HepG2 (cell line): ENCODE measurements at regions not wholly inside any gene's neighbourhood (a gene's known extent, or its start where the extent isn't known, plus 50 kb on each side); places are given as distances from the start of the nearest gene placed in this dataset.

ENCODE experiments used
- ATAC-seq: fragments of 200-7000 bp; cut with Tn5 transposase; 3 replicates; pipeline ENCODE4 v1.9.1; 2020; ENCODE audit warnings: mild to moderate bottlenecking, moderate library complexity
- BruUV-seq: library from RNA; stranded (reverse); fragments of 400-500 nt; replicated peaks from 2 replicates; lab custom pipeline; 2021; lab: Mats Ljungman, UMichigan
- CTCF ChIA-PET: fragments of 300-600 bp; formaldehyde crosslinking; extraction: SDS; loops from one replicate; lab custom pipeline; 2021; ENCODE audit warnings: low total read pairs, inconsistent platforms, low intra/inter-chr PET ratio; lab: Yijun Ruan, JAX
- POLR2A ChIA-PET: fragments of 350-600 bp; sonication (Branson Sonifier 250); formaldehyde crosslinking; loops from one replicate; lab custom pipeline; 2020; ENCODE audit warnings: antibody characterized with exemption, inconsistent platforms; lab: Yijun Ruan, JAX
- DNase-seq: peaks from one replicate; pipeline ENCODE4 v3.0.0-alpha.2; 2015; ENCODE audit warnings: low spot score
- FAIRE-seq: peaks from 3 replicates; lab custom pipeline; 2011; peaks lifted over from hg19 to GRCh38; lab: Jason Lieb, UNC
- H2AFZ ChIP-seq: one replicate; pipeline ENCODE4 v1.6.1; 2011; ENCODE audit warnings: low read length, inconsistent platforms
- H3K27ac ChIP-seq: fragments of 300-600 bp; 3 replicates; pipeline ENCODE4 v1.8.0; 2011; ENCODE audit warnings: mixed run types, mild to moderate bottlenecking, mixed read lengths, low read length, inconsistent platforms; ENCODE audit not compliant: insufficient read depth; ENCODE audit errors: extremely low read length
- H3K27me3 ChIP-seq, 2 experiments: fragments of 200-600 bp in 1 of 2; 2 replicates in 1 of 2; 3 replicates in 1 of 2; pipeline versions ENCODE4 v1.6.0 to v1.8.0; 2011; ENCODE audit warnings: low read length in 2 of 2, mild to moderate bottlenecking in 2 of 2, moderate library complexity in 2 of 2, inconsistent platforms in 1 of 2; ENCODE audit not compliant: insufficient read depth in 2 of 2, control insufficient read depth in 1 of 2
- H3K36me3 ChIP-seq, 2 experiments: fragments of 200-600 bp in 1 of 2; replicated peaks in 1 of 2; 2 replicates in 1 of 2; 3 replicates in 1 of 2; pipeline versions ENCODE4 v1.5.1 to v1.8.0; 2011; ENCODE audit warnings: low read length in 2 of 2, inconsistent platforms in 1 of 2; ENCODE audit not compliant: insufficient read depth in 2 of 2, control insufficient read depth in 1 of 2
- H3K4me1 ChIP-seq: 2 replicates; pipeline ENCODE4 v1.5.1; 2012; ENCODE audit warnings: low read length, inconsistent platforms; ENCODE audit not compliant: insufficient read depth
- H3K4me2 ChIP-seq: 2 replicates; pipeline ENCODE4 v1.6.0; 2011; ENCODE audit warnings: low read depth, low read length, inconsistent platforms
- H3K4me3 ChIP-seq, 3 experiments: fragments of 200-600 bp in 1 of 3; sonication (generic), shearing (Covaris generic) in 1 of 3; replicated peaks in 1 of 3; 2 replicates each; pipeline ENCODE4 v1.5.1; 2011 to 2016; ENCODE audit warnings: low read length in 3 of 3, inconsistent platforms in 2 of 3, low read depth in 2 of 3, mild to moderate bottlenecking in 2 of 3, control low read depth in 1 of 3, mixed read lengths in 1 of 3; ENCODE audit not compliant: insufficient read depth in 1 of 3
- H3K79me2 ChIP-seq: one replicate; pipeline ENCODE4 v1.6.1; 2011; ENCODE audit warnings: low read length, inconsistent platforms; ENCODE audit not compliant: insufficient read depth
- H3K9ac ChIP-seq: 2 replicates; pipeline ENCODE4 v1.6.0; 2011; ENCODE audit warnings: mild to moderate bottlenecking, low read depth, low read length, inconsistent platforms; ENCODE audit not compliant: insufficient read depth
- H3K9me3 ChIP-seq: 2 replicates; pipeline ENCODE4 v1.5.1; 2012; ENCODE audit warnings: mild to moderate bottlenecking, low read length
- H4K20me1 ChIP-seq: 2 replicates; pipeline ENCODE4 v1.6.0; 2011; ENCODE audit warnings: inconsistent platforms, mild to moderate bottlenecking, low read length, moderate library complexity; ENCODE audit not compliant: insufficient read depth
- AHDC1 ChIP-seq: sonication (generic); formaldehyde crosslinking; IDR thresholded peaks from 2 replicates; pipeline ENCODE4 v1.5.1; 2020; ENCODE audit warnings: mild to moderate bottlenecking, missing genetic modification reagents, borderline replicate concordance
- MTF2 ChIP-seq: sonication (generic); formaldehyde crosslinking; IDR thresholded peaks from 2 replicates; pipeline ENCODE4 v1.5.0; 2020; ENCODE audit warnings: missing genetic modification reagents, borderline replicate concordance
- NONO ChIP-seq, 2 experiments: fragments of 450-650 bp in 1 of 2; sonication (generic) in 1 of 2; formaldehyde crosslinking in 1 of 2; IDR thresholded peaks in 1 of 2; conservative IDR thresholded peaks in 1 of 2; 2 replicates each; pipeline versions ENCODE4 v1.6.1 to v1.8.0; 2017 to 2022; ENCODE audit warnings: mild to moderate bottlenecking in 1 of 2, missing genetic modification reagents in 1 of 2, moderate library complexity in 1 of 2
- NR2F6 ChIP-seq, 2 experiments: IDR thresholded peaks; 2 replicates each; pipeline ENCODE4 v1.6.1; 2016; ENCODE audit warnings: antibody characterized with exemption in 1 of 2, mild to moderate bottlenecking in 1 of 2
- POLR2AphosphoS2 ChIP-seq: IDR thresholded peaks from 2 replicates; pipeline ENCODE4 v1.6.1; 2011; ENCODE audit warnings: low read depth, low read length, improper control_type of control experiment
- ZFP37 ChIP-seq: sonication (generic); formaldehyde crosslinking; IDR thresholded peaks from 2 replicates; pipeline ENCODE4 v1.4.0; 2020; ENCODE audit warnings: missing genetic modification reagents, borderline replicate concordance
- ZKSCAN8 ChIP-seq: IDR thresholded peaks from 2 replicates; pipeline ENCODE4 v1.6.1; 2016; ENCODE audit warnings: borderline replicate concordance, missing genetic modification reagents, missing compliant biosample characterization
- ZNF333 ChIP-seq: sonication (generic); formaldehyde crosslinking; IDR thresholded peaks from 2 replicates; pipeline ENCODE4 v1.4.0; 2020; ENCODE audit warnings: mild to moderate bottlenecking, missing genetic modification reagents, borderline replicate concordance
- ZNF589 ChIP-seq: sonication (generic); formaldehyde crosslinking; conservative IDR thresholded peaks from 2 replicates; pipeline ENCODE4 v1.8.0; 2022; ENCODE audit warnings: mild to moderate bottlenecking, moderate library complexity, missing genetic modification reagents
- ZNF597 ChIP-seq: sonication (generic); formaldehyde crosslinking; IDR thresholded peaks from 2 replicates; pipeline ENCODE4 v1.5.0; 2020; ENCODE audit warnings: missing genetic modification reagents
- ZNF609 ChIP-seq: sonication (generic); formaldehyde crosslinking; IDR thresholded peaks from 2 replicates; pipeline ENCODE4 v1.4.0; 2020; ENCODE audit warnings: mild to moderate bottlenecking, missing genetic modification reagents, borderline replicate concordance
- ZNF615 ChIP-seq: sonication (generic); formaldehyde crosslinking; IDR thresholded peaks from 2 replicates; pipeline ENCODE4 v1.5.0; 2020; ENCODE audit warnings: mild to moderate bottlenecking, missing genetic modification reagents, borderline replicate concordance
- WGBS: methylation state at CpG from one replicate; pipeline ENCODE4 v1.1.6; 2017; ENCODE audit warnings: low lambda C conversion rate; 5-methylcytosine and 5-hydroxymethylcytosine counted together
- in situ Hi-C: cut with HindIII; loops from 2 replicates; pipeline ENCODE4 v1.10.0; 2017; ENCODE audit warnings: low pct_unique_long_range_greater_than_20kb; ENCODE audit not compliant: extremely low pct_ligation_motif_present
- intact Hi-C: fragments of 100-400 bp; cut with micrococcal nuclease; formaldehyde crosslinking; loops from one replicate; pipeline ENCODE4 v1.10.0; 2022; ENCODE audit not compliant: unreplicated experiment

- BruUV-seq: no TSS peak
- ChIA-PET POLR2A (no interaction called here), CTCF (no interaction called here)
- no peak for DNase-seq
- no peaks in the 10 kb centered on the region for H3K79me2 ChIP-seq
- intact Hi-C loops: no loop called here
- peaks cover 0 to 18% of the 10 kb centered on the region in 2 experiments; a peak in 2 of 5 replicates for H3K27me3 ChIP-seq
- 62% methylated on average over 3 of the region's 6 CpGs for WGBS
- in situ Hi-C loops: no loop called here
- H3K4me1 ChIP-seq: no peaks in the 10 kb centered on the region
- no peaks in the 10 kb centered on the region for H3K36me3 ChIP-seq
- H2AFZ ChIP-seq: no peak overlapping the region
- H4K20me1 ChIP-seq: no peaks in the 10 kb centered on the region
- no peak overlapping the region for H3K4me2 ChIP-seq
- H3K9ac ChIP-seq: no peak overlapping the region
- no peak for ATAC-seq
- no peak overlapping the region for H3K27ac ChIP-seq
- H3K9me3 ChIP-seq: no peaks in the 10 kb centered on the region
- no peak for FAIRE-seq
- H3K4me3 ChIP-seq: no peak overlapping the region
- TF ChIP-seq NR2F6 (IDR thresholded peaks at IDR 0.05) (no peak), NR2F6 (CRISPR knock-in tag; IDR thresholded peaks at IDR 0.05) (no peak), ZFP37 (CRISPR knock-in tag) (no peak), ZNF589 (CRISPR knock-in tag) (no peak), ZKSCAN8 (CRISPR knock-in tag) (no peak), NONO (IDR thresholded peaks at IDR 0.05) (no peak), NONO (CRISPR knock-in tag; conservative IDR thresholded peaks at IDR 0.05) (no peak), ZNF597 (CRISPR knock-in tag) (no peak), MTF2 (CRISPR knock-in tag) (no peak), POLR2AphosphoS2 (no peak), ZNF609 (no peak), AHDC1 (no peak), ZNF615 (CRISPR knock-in tag) (no peak), ZNF333 (CRISPR knock-in tag) (no peak)
These were observed 523.4 kb upstream of the TBX3 start for GRCh38 chr12:115207216-115207915.
